VCaP (cell line): ENCODE measurements at regions not wholly inside any gene's neighbourhood (a gene's known extent, or its start where the extent isn't known, plus 50 kb on each side); places are given as distances from the start of the nearest gene placed in this dataset.
A peak's percentile ranks its signal among the peaks of the same experiment; 100 is the strongest.

Experiments used
- H3K27ac ChIP-seq: fragments of 450-650 bp; 2 replicates; pipeline ENCODE4 v1.5.1; 2017
- CTCF ChIP-seq: fragments of 450-650 bp; conservative IDR thresholded peaks from 2 replicates; pipeline ENCODE4 v1.5.1; 2017; ENCODE audit warnings: mild to moderate bottlenecking, moderate library complexity

DNA sequence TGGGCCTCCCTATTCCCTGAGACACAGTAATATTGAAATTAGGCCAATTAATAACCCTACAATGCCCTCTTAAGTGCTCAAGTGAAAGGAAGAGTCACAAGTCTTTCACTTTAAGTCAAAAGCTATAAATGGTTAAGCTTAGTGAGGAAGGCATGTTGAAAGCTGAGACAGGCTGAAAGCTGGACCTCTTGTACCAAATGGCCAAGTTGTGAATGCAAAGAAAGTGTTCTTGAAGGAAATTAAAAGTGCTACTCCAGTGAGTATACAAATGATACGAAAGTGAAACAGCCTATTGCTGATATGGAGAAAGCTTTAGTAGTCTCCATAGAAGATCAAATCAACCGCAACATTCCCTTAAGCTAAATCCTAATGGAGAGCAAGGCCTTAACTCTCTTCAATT lies 140.8 kb downstream of the PTCSC3 start:
- no peak for TF ChIP-seq CTCF
- no peak overlapping the region for H3K27ac ChIP-seq

GRCh38 chr14:36028665-36029064 lies 147.9 kb downstream of the PTCSC3 start:
- TF ChIP-seq CTCF, result no peak
- no peak overlapping the region for H3K27ac ChIP-seq

DNA sequence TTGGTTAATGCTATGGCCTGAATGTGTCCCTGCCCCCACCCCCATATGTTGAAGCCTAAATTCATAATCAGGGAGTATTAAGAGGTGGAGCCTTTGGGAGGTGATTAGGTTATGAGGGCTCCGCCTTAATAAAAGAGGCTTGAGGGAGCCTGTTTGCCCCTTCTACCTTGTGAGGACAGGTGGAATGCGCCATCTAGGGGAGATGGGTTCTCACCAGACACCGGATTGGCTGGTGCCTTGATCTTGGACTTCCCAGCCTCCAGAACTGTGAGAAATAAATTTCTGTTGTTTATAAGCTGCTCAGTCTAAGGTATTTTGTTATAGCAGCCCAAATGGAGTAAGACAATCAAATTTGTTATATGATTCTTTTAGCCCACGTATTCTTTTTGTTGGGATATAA lies 148.3 kb downstream of the PTCSC3 start:
- H3K27ac ChIP-seq, result no peak overlapping the region
- peak; percentile 67 for TF ChIP-seq CTCF

- no peak for TF ChIP-seq CTCF
- H3K27ac ChIP-seq, result no peak overlapping the region
These were observed 149.2 kb downstream of the PTCSC3 start for GRCh38 chr14:36027354-36027753.

DNA sequence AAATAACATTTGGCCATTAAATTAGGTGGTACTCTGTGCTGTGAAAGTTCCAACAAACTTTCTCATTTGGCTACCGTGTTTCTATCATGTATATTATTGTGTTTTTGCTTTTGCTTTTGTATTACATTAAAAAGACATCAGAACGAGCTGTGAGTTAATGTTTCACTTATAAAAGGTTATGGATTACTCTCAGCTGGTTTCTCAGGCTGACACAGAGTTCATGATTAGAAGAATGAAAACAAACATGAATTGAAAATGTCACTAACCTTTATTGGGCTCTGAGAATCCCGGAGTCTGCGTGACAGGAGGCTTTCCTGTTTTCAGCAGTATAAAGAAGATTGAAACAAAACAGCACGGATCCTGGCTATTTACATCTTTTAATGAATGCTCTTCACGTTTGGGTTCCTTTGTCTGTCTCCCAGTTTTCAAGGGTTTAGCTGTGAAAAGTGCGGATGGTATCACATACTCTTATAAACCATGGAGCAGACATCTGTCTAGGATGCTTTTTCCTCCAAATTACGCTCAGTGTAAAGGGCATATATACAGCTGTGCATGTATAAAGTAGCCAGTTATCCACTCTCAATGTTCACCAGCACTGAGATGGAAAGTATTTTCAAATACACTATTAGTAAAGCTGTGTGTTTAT lies 153.6 kb downstream of the PTCSC3 start:
- no peak for TF ChIP-seq CTCF
- peak overlapping the region; percentile 44 for H3K27ac ChIP-seq

DNA sequence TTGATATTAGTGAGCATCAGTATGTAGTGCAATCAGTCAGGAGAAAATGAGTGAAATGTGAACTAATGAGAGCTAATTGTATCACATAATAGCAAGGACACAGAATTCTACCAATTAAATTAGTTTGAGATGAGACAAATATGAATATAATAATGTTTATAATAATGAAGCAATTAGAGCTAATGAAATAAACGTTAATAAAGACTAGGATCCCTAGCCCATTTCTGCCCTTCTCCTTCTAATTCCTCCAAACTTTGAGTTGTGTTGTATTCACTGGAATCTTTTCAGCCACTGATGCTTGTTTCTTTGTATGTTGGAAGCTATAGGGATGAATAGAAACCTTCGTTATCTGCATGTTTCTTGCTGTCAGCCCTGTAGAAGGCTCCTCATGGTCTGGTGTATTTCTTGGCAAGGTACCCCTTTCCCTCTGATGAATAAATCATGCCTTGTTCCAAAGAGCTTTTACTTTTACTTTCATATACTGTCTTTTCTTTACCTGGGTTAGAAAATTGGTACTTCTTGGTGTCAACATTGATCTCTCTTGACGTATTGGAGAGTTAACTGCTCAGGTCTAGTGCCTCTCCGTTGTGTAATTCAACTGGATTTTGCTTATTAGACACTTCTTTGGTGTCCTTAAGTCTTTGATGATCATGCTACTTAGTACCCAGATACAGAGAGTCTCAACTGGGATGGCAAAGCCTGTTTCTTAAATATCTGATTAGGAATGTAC lies 154.8 kb downstream of the PTCSC3 start:
- no peak overlapping the region for H3K27ac ChIP-seq
- TF ChIP-seq CTCF, result no peak

- H3K27ac ChIP-seq, result no peak overlapping the region
- TF ChIP-seq CTCF, result no peak
These were observed 155.5 kb downstream of the PTCSC3 start for GRCh38 chr14:36021030-36021422.
